Neuronal stem cell (in vitro differentiated cells): ENCODE measurements at regions not wholly inside any gene's neighbourhood (a gene's known extent, or its start where the extent isn't known, plus 50 kb on each side); places are given as distances from the start of the nearest gene placed in this dataset.

Experiments
- DNase-seq: peaks from one replicate; pipeline ENCODE4 v3.0.0-alpha.2; 2013; ENCODE audit warnings: low spot score
- H2AFZ ChIP-seq: one replicate; pipeline ENCODE4 v1.6.1; 2013; ENCODE audit warnings: mild to moderate bottlenecking, low read length, inconsistent platforms
- H2AK5ac ChIP-seq: 2 replicates; pipeline ENCODE4 v1.6.1; 2013; ENCODE audit warnings: low read depth, mild to moderate bottlenecking, inconsistent platforms, low read length, moderate library complexity, mixed read lengths
- H2BK120ac ChIP-seq: 2 replicates; pipeline ENCODE4 v1.6.1; 2013; ENCODE audit warnings: low read depth, mild to moderate bottlenecking, inconsistent platforms, low read length, moderate library complexity, mixed read lengths
- H2BK12ac ChIP-seq: one replicate; pipeline ENCODE4 v1.6.1; 2013; ENCODE audit warnings: low read length, inconsistent platforms
- H2BK15ac ChIP-seq: 2 replicates; pipeline ENCODE4 v1.6.1; 2013; ENCODE audit warnings: mild to moderate bottlenecking, low read length, inconsistent platforms, mixed read lengths
- H2BK5ac ChIP-seq: one replicate; pipeline ENCODE4 v1.6.1; 2013; ENCODE audit warnings: inconsistent platforms, mild to moderate bottlenecking, low read length, moderate library complexity
- H3K14ac ChIP-seq: one replicate; pipeline ENCODE4 v1.6.1; 2013; ENCODE audit warnings: low read length, inconsistent platforms
- H3K18ac ChIP-seq: 2 replicates; pipeline ENCODE4 v1.6.1; 2013; ENCODE audit warnings: low read length, inconsistent platforms
- H3K23ac ChIP-seq: 2 replicates; pipeline ENCODE4 v1.6.1; 2013; ENCODE audit warnings: low read depth, mild to moderate bottlenecking, mixed read lengths, low read length, inconsistent platforms; ENCODE audit not compliant: poor library complexity
- H3K27ac ChIP-seq: replicated peaks from 3 replicates; pipeline ENCODE4 v1.5.1; 2013; ENCODE audit warnings: low read length, inconsistent platforms
- H3K27me3 ChIP-seq, 3 experiments: 2 replicates each; pipeline ENCODE4 v1.6.1; 2013; ENCODE audit warnings: low read length in 3 of 3, mild to moderate bottlenecking in 2 of 3, inconsistent platforms in 1 of 3, low read depth in 1 of 3, mixed read lengths in 1 of 3, moderate library complexity in 1 of 3; ENCODE audit not compliant: control insufficient read depth in 3 of 3, insufficient read depth in 3 of 3
- H3K36me3 ChIP-seq, 2 donors: replicated peaks in 1 of 2; 2 replicates each; pipeline ENCODE4 v1.6.1; 2013; ENCODE audit warnings: low read length in 2 of 2; ENCODE audit not compliant: control insufficient read depth in 2 of 2, insufficient read depth in 2 of 2
- H3K4ac ChIP-seq: 2 replicates; pipeline ENCODE4 v1.6.1; 2013; ENCODE audit warnings: inconsistent platforms, mild to moderate bottlenecking, low read length, moderate library complexity
- H3K4me1 ChIP-seq, 2 donors: 1 replicate in 1 of 2; 2 replicates in 1 of 2; pipeline ENCODE4 v1.6.1; 2013; ENCODE audit warnings: low read length in 2 of 2, low read depth in 1 of 2; ENCODE audit not compliant: control insufficient read depth in 2 of 2, insufficient read depth in 1 of 2
- H3K4me2 ChIP-seq: one replicate; pipeline ENCODE4 v1.6.1; 2013; ENCODE audit warnings: mild to moderate bottlenecking, low read length, inconsistent platforms; ENCODE audit not compliant: insufficient read depth, poor library complexity, severe bottlenecking
- H3K4me3 ChIP-seq, 2 donors: 2 replicates each; pipeline ENCODE4 v1.5.1; 2013; ENCODE audit warnings: low read length in 2 of 2, mild to moderate bottlenecking in 2 of 2, inconsistent platforms in 1 of 2, moderate library complexity in 1 of 2
- H3K79me1 ChIP-seq: one replicate; pipeline ENCODE4 v1.6.1; 2013; ENCODE audit warnings: low read depth, mild to moderate bottlenecking, inconsistent platforms, low read length, moderate library complexity
- H3K9ac ChIP-seq: one replicate; pipeline ENCODE4 v1.6.1; 2013; ENCODE audit warnings: mild to moderate bottlenecking, low read depth, low read length, inconsistent platforms; ENCODE audit not compliant: poor library complexity
- H3K9me3 ChIP-seq, 2 donors: replicated peaks in 1 of 2; 2 replicates each; pipeline versions ENCODE3 to v1.6.1; 2013; ENCODE audit warnings: low read length in 2 of 2, mild to moderate bottlenecking in 2 of 2, inconsistent platforms in 1 of 2, low read depth in 1 of 2, mixed read lengths in 1 of 2, moderate library complexity in 1 of 2; ENCODE audit not compliant: control insufficient read depth in 2 of 2, insufficient read depth in 1 of 2
- H4K8ac ChIP-seq: one replicate; pipeline ENCODE4 v1.6.1; 2013; ENCODE audit warnings: low read depth, mild to moderate bottlenecking, inconsistent platforms, low read length, moderate library complexity
- H4K91ac ChIP-seq: one replicate; pipeline ENCODE4 v1.6.1; 2013; ENCODE audit warnings: low read length, low read depth, mild to moderate bottlenecking, inconsistent platforms; ENCODE audit not compliant: poor library complexity
- WGBS, 2 donors: extraction: QIAGEN DNeasy Blood & Tissue Kit; methylation state at CpG; one replicate each; pipeline ENCODE4 v1.1.7; 2013; ENCODE audit warnings: missing lambda C conversion rate in 2 of 2, mixed read lengths in 1 of 2; ENCODE audit not compliant: insufficient read length in 2 of 2, insufficient replicate concordance in 1 of 2; ENCODE audit errors: extremely low coverage in 2 of 2; 5-methylcytosine and 5-hydroxymethylcytosine counted together

GRCh38 chr3:168273036-168273435 lies 177.3 kb upstream of the GOLIM4 start:
- H3K4me3 ChIP-seq: no peak overlapping the region
- WGBS, 2 donors: no CpG with 5 or more reads among the region's 2 CpGs
- no peak overlapping the region for H3K14ac ChIP-seq
- DNase-seq: no peak
- no peak overlapping the region for H2BK120ac ChIP-seq
- H3K27ac ChIP-seq: no peak overlapping the region
- H3K79me1 ChIP-seq: no peaks in the 10 kb centered on the region
- no peak overlapping the region for H3K4ac ChIP-seq
- H3K36me3 ChIP-seq: peaks cover 0 to 23% of the 10 kb centered on the region in 2 donors
- H2BK15ac ChIP-seq: no peak overlapping the region
- no peak overlapping the region for H4K8ac ChIP-seq
- no peak overlapping the region for H2BK5ac ChIP-seq
- H3K23ac ChIP-seq: no peak overlapping the region
- no peak overlapping the region for H3K4me2 ChIP-seq
- H2BK12ac ChIP-seq: no peak overlapping the region
- no peak overlapping the region for H2AFZ ChIP-seq
- no peaks in the 10 kb centered on the region for H3K27me3 ChIP-seq
- H4K91ac ChIP-seq: no peak overlapping the region
- no peak overlapping the region for H2AK5ac ChIP-seq
- no peak overlapping the region for H3K18ac ChIP-seq
- H3K4me1 ChIP-seq: peaks cover 11 to 19% of the 10 kb centered on the region in 2 donors
- H3K9me3 ChIP-seq: peaks cover 0 to 69% of the 10 kb centered on the region in 2 donors
- H3K9ac ChIP-seq: no peak overlapping the region

- Histone ChIP-seq H3K4ac (no peak overlapping the region), H3K23ac (no peak overlapping the region), H3K9ac (no peak overlapping the region), H3K4me2 (no peak overlapping the region), H3K18ac (peak overlapping the region; percentile 28), H2AK5ac (no peak overlapping the region), H3K4me3 (no peak overlapping the region), H3K4me1 (peaks cover 11 to 19% of the 10 kb centered on the region in 2 donors), H3K14ac (no peak overlapping the region), H3K36me3 (peaks cover 0 to 18% of the 10 kb centered on the region in 2 donors), H2AFZ (no peak overlapping the region), H2BK5ac (no peak overlapping the region), H2BK15ac (no peak overlapping the region), H3K27me3 (no peaks in the 10 kb centered on the region), H3K9me3 (peaks cover 0 to 72% of the 10 kb centered on the region in 2 donors), H3K27ac (peak overlapping the region; percentile 52), H2BK12ac (no peak overlapping the region), H2BK120ac (no peak overlapping the region), H4K8ac (no peak overlapping the region), H3K79me1 (no peaks in the 10 kb centered on the region), H4K91ac (no peak overlapping the region)
- no CpG with 5 or more reads among the region's 1 CpG for WGBS, 2 donors
- DNase-seq: peak; percentile 12
Observed at GRCh38 chr3:168272343-168272985, 176.7 kb upstream of the GOLIM4 start.

- H2AFZ ChIP-seq: no peak overlapping the region
- 100% methylated on average over 1 of the region's 2 CpGs; no CpG with 5 or more reads in 1 of the 2 donors for WGBS, 2 donors
- peak overlapping the region; percentile 52 for H3K27ac ChIP-seq
Observed at GRCh38 chr3:168271932-168272331, 176.2 kb upstream of the GOLIM4 start.

GRCh38 chr3:168269001-168269400 lies 173.3 kb upstream of the GOLIM4 start:
- no peak overlapping the region for H3K27ac ChIP-seq
- WGBS, 2 donors: no CpG with 5 or more reads among the region's 1 CpG

More at GRCh38 chr3:168271932-168272331, 176.2 kb upstream of the GOLIM4 start:
- H3K4me1 ChIP-seq: peaks cover 11 to 19% of the 10 kb centered on the region in 2 donors
- no peaks in the 10 kb centered on the region for H3K79me1 ChIP-seq
- H4K91ac ChIP-seq: no peak overlapping the region
- no peaks in the 10 kb centered on the region for H3K27me3 ChIP-seq
- H2BK15ac ChIP-seq: no peak overlapping the region
- no peak overlapping the region for H3K4me3 ChIP-seq
- DNase-seq: no peak
- H2BK120ac ChIP-seq: no peak overlapping the region
- H3K23ac ChIP-seq: no peak overlapping the region
- no peak overlapping the region for H3K4ac ChIP-seq
- H3K4me2 ChIP-seq: no peak overlapping the region
- H2BK12ac ChIP-seq: no peak overlapping the region
- no peak overlapping the region for H3K9ac ChIP-seq
- no peak overlapping the region for H3K14ac ChIP-seq
- H4K8ac ChIP-seq: no peak overlapping the region
- peaks cover 0 to 71% of the 10 kb centered on the region in 2 donors for H3K9me3 ChIP-seq
- H2BK5ac ChIP-seq: no peak overlapping the region
- H3K36me3 ChIP-seq: peaks cover 0 to 17% of the 10 kb centered on the region in 2 donors
- H3K18ac ChIP-seq: no peak overlapping the region
- no peak overlapping the region for H2AK5ac ChIP-seq

More at GRCh38 chr3:168269001-168269400, 173.3 kb upstream of the GOLIM4 start:
- H2AK5ac ChIP-seq: no peak overlapping the region
- no peak overlapping the region for H2BK120ac ChIP-seq
- no peak overlapping the region for H3K4ac ChIP-seq
- no peak overlapping the region for H3K4me2 ChIP-seq
- no peak overlapping the region for H2BK15ac ChIP-seq
- no peak overlapping the region for H2AFZ ChIP-seq
- no peak overlapping the region for H2BK5ac ChIP-seq
- H4K8ac ChIP-seq: no peak overlapping the region
- peaks cover 0 to 31% of the 10 kb centered on the region in 2 donors for H3K36me3 ChIP-seq
- DNase-seq: no peak
- H2BK12ac ChIP-seq: no peak overlapping the region
- no peak overlapping the region for H3K9ac ChIP-seq
- peaks cover 11 to 17% of the 10 kb centered on the region in 2 donors for H3K4me1 ChIP-seq
- H3K18ac ChIP-seq: no peak overlapping the region
- no peak overlapping the region for H3K14ac ChIP-seq
- H3K23ac ChIP-seq: no peak overlapping the region
- H3K9me3 ChIP-seq: peaks cover 0 to 66% of the 10 kb centered on the region in 2 donors
- no peaks in the 10 kb centered on the region for H3K27me3 ChIP-seq
- H3K4me3 ChIP-seq: no peak overlapping the region
- H3K79me1 ChIP-seq: no peaks in the 10 kb centered on the region
- no peak overlapping the region for H4K91ac ChIP-seq
